Upper lobe of right lung (tissue), 1 donor: ENCODE measurements at regions not wholly inside any gene's neighbourhood (a gene's known extent, or its start where the extent isn't known, plus 50 kb on each side); places are given as distances from the start of the nearest gene placed in this dataset.

Experiments used
- ATAC-seq: fragments of 200-7000 bp; cut with Tn5 transposase; one replicate; pipeline ENCODE4 v1.9.1; 2020; ENCODE audit warnings: mild to moderate bottlenecking, moderate library complexity
- DNase-seq: peaks from one replicate; pipeline ENCODE4 v3.0.0-alpha.2; 2020
- H3K27ac ChIP-seq: fragments of 200-600 bp; one replicate; pipeline ENCODE4 v1.8.0; 2022
- H3K27me3 ChIP-seq: fragments of 200-600 bp; one replicate; pipeline ENCODE4 v1.8.0; 2022; ENCODE audit warnings: mild to moderate bottlenecking
- H3K36me3 ChIP-seq: fragments of 200-600 bp; one replicate; pipeline ENCODE4 v1.8.0; 2022
- H3K4me1 ChIP-seq: fragments of 200-600 bp; one replicate; pipeline ENCODE4 v1.8.0; 2022
- H3K4me3 ChIP-seq: fragments of 200-600 bp; one replicate; pipeline ENCODE4 v1.8.0; 2022; ENCODE audit warnings: mild to moderate bottlenecking
- H3K9me3 ChIP-seq: fragments of 200-600 bp; one replicate; pipeline ENCODE4 v1.8.0; 2022
- intact Hi-C: fragments of 100-400 bp; cut with DNase I; formaldehyde crosslinking; loops from one replicate; pipeline ENCODE4 v1.11.0; 2022
- TF ChIP-seq, protein P1 (sequence below): fragments of 200-600 bp; IDR thresholded peaks from one replicate; pipeline ENCODE4 v1.8.0; 2022; ENCODE audit warnings: antibody characterized with exemption
- donor health status: DM: no; HTN: yes; CAD: no; lungs with severe emphysema.

DNA sequence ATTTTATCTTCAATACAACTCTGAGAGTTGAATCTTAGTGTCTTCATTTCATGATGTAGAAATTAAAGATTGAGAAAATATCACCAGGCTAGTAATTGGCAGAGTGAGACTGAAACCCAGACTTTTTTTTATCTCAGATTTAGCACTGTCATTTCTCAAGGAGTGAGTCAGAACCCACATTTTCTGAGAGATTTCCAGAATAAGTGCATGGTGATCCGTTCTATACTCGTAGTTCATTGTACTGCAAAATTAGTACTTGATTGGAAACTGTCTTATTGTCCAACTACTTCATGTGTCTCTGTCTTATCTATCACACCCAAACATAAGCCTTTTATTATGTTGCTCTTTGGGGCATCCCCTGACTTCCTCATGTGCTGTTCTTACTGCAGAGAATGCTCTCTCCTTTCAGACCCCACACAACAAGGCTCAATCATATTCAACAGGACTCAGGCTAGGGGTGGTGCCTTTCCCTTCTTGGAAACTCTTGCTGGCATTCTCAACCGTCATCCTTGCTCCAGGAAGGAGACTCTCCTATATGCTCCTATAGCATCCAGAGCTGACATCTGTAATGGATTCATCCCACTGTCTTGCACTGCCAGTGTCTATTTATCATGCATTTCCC is 76.7 kb upstream of the BLID start:
- H3K9me3 ChIP-seq, result no peaks in the 10 kb centered on the region
- no peaks in the 10 kb centered on the region for H3K36me3 ChIP-seq
- no peak for ATAC-seq
- no peaks in the 10 kb centered on the region for H3K4me1 ChIP-seq
- H3K27me3 ChIP-seq, result no peaks in the 10 kb centered on the region
- H3K4me3 ChIP-seq, result no peak overlapping the region
- intact Hi-C loops, result no loop called here
- H3K27ac ChIP-seq, result no peak overlapping the region
- no peak for DNase-seq
- TF ChIP-seq, protein P1, sequence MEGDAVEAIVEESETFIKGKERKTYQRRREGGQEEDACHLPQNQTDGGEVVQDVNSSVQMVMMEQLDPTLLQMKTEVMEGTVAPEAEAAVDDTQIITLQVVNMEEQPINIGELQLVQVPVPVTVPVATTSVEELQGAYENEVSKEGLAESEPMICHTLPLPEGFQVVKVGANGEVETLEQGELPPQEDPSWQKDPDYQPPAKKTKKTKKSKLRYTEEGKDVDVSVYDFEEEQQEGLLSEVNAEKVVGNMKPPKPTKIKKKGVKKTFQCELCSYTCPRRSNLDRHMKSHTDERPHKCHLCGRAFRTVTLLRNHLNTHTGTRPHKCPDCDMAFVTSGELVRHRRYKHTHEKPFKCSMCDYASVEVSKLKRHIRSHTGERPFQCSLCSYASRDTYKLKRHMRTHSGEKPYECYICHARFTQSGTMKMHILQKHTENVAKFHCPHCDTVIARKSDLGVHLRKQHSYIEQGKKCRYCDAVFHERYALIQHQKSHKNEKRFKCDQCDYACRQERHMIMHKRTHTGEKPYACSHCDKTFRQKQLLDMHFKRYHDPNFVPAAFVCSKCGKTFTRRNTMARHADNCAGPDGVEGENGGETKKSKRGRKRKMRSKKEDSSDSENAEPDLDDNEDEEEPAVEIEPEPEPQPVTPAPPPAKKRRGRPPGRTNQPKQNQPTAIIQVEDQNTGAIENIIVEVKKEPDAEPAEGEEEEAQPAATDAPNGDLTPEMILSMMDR, result no peak

DNA sequence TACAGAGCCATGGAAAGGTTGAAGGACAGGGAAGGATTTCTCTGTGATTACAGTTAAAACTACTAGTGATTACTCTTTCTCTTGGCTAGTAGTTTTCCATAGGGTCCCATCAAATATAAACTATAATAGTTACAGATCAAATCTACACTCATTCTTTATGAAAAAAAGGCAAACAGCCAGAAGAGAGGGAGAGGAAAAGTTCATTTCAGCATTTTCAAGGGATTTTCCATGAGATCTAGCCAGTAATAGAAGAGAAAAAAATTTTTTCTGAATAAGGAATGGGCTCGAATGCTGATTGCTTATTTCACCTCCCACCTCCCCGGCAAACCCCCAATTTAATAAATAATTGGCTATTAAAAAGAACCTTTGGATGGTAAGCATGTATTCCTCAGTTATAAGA is 74.8 kb upstream of the BLID start:
- intact Hi-C loops, result no loop called here
- TF ChIP-seq, protein P1, result no peak
- no peaks in the 10 kb centered on the region for H3K9me3 ChIP-seq
- no peaks in the 10 kb centered on the region for H3K36me3 ChIP-seq
- no peak for DNase-seq
- H3K27me3 ChIP-seq, result no peaks in the 10 kb centered on the region
- H3K4me1 ChIP-seq, result no peaks in the 10 kb centered on the region
- ATAC-seq, result no peak
- H3K27ac ChIP-seq, result no peak overlapping the region
- H3K4me3 ChIP-seq, result no peak overlapping the region

DNA sequence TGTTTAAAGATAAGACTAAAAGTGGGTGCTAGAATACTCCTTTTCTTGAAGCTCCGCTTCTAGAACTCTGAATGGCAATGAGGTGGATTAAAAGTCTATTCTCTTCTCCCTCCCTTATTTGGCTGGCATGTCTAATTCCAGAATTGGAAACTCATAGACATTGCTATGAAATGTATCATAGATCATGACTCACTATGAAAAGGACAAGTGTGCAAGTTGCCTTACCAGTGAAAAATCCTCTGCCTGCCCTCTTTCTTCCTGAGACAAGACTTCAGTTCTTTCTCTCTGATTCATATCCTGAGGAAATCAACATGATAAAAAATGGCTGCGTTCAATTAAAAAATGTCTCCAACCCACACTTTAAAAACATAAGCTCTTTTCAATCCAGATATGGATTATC is 73.2 kb upstream of the BLID start:
- Histone ChIP-seq H3K4me3 (no peak overlapping the region), H3K27ac (peak overlapping the region; percentile 18), H3K27me3 (no peaks in the 10 kb centered on the region), H3K9me3 (no peaks in the 10 kb centered on the region), H3K4me1 (no peaks in the 10 kb centered on the region), H3K36me3 (no peaks in the 10 kb centered on the region)
- intact Hi-C loops, result no loop called here
- no peak for ATAC-seq
- TF ChIP-seq, protein P1, result no peak
- no peak for DNase-seq

DNA sequence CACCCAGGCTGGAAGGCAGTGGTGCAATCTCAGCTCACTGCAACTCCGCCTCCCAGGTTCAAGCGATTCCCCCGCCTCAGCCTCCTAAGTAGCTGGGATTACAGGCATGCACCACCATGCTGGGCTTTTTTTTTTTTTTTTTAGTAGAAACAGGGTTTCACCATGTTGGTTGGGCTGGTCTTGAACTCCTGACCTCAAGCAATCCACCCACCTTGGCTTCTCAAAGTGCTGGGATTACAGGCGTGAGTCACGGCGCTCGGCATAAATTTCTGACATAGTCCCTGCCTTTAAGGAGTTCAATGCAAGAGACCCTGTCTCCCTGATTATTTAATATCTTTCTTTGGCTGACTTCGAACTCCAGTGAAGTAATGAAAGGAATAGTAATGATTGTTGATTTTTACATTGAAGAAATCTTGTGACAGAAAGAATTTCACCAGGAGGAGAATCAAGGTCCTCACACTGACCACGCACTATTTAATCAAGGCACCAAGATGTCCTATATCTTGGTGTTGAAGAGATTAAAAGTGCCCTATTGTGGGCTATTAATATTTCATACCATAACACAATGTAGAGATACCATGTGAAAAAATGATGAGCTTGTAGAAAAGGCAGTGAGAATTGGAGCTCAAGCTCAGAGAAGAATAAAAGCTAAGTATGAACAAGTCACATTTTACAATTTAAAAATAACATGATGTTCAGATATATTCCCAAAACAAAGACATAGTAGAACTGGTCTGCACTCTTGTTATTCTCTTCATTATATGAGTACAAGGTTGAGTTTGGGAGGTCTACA is 71.6 kb upstream of the BLID start:
- no peak for DNase-seq
- intact Hi-C loops, result no loop called here
- no peaks in the 10 kb centered on the region for H3K36me3 ChIP-seq
- no peaks in the 10 kb centered on the region for H3K9me3 ChIP-seq
- no peak for ATAC-seq
- TF ChIP-seq, protein P1, result no peak
- H3K27me3 ChIP-seq, result no peaks in the 10 kb centered on the region
- no peaks in the 10 kb centered on the region for H3K4me1 ChIP-seq
- H3K4me3 ChIP-seq, result no peak overlapping the region
- no peak overlapping the region for H3K27ac ChIP-seq

DNA sequence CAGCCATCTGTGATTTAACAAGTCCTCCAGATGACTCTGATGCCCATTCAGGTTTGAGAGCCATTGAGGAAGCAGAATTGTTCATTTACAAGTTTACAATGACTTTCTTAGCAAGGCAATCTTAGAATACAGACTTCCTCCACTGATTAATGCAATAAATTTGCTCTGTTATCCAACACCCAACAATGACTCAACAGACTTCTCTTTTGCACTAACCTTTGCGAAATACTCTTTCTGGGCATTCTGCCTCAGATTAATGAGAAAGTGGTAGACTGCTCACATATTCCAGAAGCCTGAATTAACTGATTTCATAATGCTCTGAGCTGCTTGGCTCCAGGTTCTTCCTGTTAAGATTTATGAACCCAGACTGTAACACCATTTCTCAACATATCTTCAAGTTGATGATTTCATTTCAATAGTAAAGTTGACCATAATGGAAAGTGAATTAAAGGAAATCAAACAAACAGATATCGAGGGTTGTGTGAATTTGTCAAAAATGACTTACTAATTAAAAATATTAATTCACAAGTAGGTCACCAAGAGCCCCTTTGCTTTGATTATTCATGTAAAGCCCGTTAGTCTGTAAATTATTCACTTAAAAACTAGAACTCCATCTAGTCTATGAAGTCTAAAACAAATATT is 70.5 kb upstream of the BLID start:
- Histone ChIP-seq H3K9me3 (no peaks in the 10 kb centered on the region), H3K27ac (no peak overlapping the region), H3K4me3 (no peak overlapping the region), H3K27me3 (no peaks in the 10 kb centered on the region), H3K4me1 (no peaks in the 10 kb centered on the region), H3K36me3 (no peaks in the 10 kb centered on the region)
- intact Hi-C loops, result no loop called here
- ATAC-seq (peak; percentile 53), DNase-seq (no peak)
- TF ChIP-seq, protein P1, result no peak
